NCI-H1930 (cell line): ENCODE measurements at regions not wholly inside any gene's neighbourhood (a gene's known extent, or its start where the extent isn't known, plus 50 kb on each side); places are given as distances from the start of the nearest gene placed in this dataset.
"Not testable (repeated sequence)": the region's sequence is repeated elsewhere in the genome, so short reads cannot be mapped to it uniquely, and the experiment has no call there.

Experiments used
- DNase-seq, 2 experiments: peaks; one replicate each; lab custom pipeline; 2025; lab: John Stamatoyannopoulos, UW

DNA sequence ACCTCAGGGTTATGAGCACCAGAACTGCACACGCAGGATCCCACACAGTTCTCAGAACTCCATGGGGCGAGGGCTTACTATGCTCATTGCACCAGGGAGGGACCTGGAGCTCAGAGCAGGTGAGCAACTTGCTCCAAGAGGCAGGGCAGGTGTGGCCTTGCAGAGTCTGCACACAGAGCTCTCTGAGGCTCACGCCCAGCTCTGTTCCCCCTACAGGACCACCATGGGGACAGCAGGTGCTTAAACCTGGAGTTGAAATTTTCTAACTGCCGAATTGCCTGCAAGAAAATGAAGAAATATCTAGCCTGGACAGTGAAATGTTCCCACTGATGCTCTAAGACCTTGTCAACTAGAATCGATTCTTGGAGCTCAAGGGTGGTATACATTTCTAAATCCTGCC, 49.9 kb upstream of the MSMB start:
- not testable (repeated sequence) for DNase-seq

DNA sequence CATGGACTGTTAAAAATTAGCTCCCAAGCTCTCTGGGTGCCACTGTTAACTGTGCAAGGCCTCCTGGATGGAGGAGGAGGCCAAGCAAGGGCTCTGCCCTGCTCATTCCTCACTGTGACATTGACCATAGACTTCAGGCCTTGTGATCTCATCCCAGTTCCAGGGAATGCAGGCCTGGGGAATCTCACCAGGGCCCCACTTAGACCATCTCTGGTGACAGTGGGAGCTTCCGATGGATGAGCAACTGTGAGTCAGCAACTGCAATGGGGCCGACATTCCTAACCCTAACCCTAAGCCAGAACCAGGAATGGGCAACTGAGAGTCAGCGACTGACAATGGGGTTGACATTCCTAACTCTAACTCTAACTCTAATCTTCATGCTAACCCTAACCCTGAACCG, 50.4 kb upstream of the MSMB start:
- no peak for DNase-seq

DNA sequence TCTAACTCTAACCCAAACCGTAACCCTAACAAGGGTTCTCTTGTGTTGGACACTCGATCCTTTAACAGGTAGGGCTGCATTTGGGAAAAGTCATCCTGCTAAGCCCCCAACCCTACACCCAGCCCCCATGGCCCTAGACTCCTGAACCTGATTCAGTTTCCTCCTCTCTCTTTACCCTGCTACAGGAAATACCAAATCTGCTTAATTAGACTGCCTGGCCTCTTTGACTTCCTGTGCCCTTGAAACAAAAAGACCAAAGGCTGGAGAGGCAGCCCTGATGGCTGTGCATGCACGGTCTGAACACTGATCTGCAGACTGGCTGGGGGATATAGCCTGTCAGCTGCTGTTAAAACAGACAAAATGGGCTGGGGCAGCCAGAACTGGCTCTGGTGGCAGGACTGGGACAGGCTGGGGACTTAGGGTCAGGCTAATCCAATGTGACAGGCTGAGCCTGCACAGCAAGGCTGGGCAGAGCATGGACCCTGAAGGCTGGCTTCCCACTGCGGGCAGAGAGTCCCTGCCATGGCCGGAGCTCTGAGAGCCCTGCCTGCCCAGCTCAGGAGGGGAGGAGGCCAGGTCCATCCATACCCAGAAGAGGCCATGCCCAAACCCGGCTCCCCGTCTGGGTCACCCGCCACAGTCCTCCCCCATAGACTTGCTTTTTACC, 51.0 kb upstream of the MSMB start:
- DNase-seq = no peak

DNA sequence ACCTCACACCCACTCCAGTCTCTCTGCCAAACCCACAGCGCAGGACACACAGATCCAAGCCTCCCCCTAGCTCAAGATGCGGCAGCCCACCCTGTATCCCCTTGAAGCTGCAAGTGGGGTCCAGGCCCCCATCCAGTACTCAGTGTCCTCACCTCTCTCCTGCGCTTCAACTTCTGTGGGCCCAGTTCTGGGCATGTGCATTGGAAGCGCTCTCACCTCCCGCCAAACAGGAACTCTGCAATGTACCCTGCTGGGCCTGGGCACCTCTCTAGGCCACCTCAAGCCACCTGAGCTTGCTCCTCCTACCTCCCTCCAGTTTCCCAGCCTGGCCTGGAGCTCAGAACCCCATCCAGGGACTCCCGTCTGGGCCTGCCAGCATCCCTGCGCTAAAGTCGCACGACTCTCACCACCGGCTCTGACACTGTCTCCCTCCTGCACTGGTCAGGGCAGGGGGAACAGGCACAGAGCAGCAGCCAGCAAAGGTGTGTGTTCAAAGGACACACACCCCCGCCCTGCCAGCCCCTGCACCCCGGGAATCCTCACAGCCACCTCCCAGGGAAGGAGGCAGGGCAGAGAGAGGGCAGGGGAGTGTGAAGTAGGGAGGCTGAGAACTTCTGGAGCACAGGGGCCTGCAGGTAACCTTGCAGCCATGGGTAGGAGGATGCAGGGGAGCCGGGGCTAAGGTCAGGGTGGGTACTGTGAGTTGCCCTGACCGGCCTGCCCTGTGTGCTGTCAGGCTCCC, 51.7 kb upstream of the MSMB start:
- DNase-seq = no peak

DNA sequence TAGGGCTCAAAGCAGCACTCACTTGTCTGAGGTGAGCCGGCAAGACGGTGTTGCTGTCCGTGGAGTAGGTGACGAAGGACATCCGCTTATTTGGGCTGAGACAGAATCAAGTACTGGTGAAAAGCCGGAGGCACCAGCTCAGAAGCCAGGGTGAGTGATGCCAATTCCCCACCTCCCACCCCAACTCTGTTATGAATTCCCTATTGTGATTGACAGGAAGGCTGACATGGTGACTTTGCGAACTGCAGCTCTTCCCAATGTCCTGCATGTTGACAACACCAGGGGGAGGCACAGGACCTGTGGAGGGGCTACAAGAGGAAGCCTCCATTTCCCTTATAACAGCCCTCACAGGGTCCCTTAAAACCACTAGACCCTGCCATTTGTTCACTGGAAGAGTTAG, 52.3 kb upstream of the MSMB start:
- DNase-seq = no peak

DNA sequence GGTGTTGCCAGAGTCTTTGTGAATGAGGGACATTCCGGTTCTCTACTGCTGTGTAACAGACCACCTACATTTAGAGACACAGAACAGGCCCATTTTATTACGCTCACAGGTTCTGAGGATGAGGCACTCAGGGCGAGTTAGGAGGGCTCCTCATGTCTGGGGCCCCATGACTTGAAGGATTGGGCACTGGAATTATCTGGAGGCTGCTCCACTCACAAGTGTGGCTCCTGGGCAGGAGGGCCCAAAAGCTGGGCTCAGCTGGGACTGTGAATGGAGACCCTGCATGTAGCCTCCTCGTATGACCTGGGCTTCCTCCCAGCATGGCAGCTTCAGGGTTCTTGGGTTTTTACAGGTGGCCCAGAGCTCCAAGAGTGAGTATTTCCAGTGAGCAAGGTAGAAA, 52.9 kb upstream of the MSMB start:
- not testable (repeated sequence) for DNase-seq

DNA sequence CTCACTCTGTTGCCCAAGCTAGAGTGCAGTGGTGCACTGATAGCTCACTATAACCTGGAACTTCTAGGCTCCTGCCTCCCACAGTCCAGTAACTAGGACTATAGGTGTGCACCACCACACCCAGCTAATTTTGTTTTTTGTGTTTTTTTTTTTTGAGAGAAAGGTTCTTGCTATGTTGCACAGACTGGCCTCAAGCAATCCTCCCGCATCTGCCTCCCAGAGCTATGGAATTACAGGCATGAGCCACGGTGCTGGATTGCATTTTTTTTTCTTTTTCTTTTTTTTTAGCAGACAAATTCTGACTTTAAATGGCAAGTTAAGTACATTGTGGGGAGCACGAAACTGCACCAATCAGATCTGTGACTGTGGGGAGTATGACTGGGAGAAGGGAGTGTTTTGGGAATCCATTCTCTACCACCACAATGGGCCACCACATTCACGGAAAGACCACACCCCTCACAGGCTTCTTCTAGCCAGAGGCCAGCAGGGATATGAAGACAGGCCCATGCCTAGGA, 58.1 kb upstream of the MSMB start:
- no peak for DNase-seq

DNA sequence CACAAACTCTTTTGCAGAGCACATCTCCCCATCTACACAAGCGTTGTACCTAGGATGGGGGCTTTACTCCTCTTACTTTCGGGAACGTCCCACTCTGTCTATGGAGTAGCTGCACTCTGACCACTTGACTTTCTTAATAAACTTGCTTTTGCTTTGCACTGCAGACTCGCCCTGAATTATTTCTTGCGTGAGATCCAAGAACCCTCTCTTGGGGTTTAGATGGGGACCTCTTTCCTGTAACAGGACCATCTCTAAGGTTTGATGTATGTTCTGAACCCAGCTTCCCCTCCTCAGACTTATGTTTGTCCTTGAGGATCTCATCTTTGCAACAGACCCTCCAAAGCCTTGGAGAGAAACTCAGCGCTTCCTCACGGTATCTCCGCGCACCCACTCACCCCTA, 59.3 kb upstream of the MSMB start:
- DNase-seq = not testable (repeated sequence)

DNA sequence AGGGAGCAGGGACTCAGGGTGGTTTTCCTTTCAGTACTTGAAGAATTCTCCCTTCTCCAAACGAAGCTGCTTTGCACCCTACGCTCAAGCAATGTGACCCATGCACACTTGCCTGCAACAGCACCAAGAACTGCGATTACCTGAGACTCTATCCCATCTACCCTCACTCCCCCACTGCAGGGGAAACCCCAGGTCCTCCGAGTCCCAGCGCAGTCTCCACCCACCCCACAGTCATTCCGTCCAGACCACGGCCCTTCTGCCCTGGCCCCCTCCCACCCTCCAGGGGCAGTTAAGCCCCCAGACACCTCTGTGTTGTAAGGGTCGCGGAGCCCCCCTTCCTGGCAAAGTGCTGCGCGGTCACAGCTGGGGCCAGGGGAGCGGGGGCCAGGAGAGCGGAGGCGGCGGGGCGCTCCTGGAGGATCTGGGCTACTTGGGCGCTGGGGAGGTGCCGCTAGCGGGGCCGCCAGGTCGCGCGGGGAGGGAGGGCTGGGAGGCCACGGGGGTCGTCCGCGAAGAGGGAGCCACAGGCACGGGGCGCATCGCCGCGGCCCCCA, 59.9 kb upstream of the MSMB start:
- not testable (repeated sequence) for DNase-seq

DNA sequence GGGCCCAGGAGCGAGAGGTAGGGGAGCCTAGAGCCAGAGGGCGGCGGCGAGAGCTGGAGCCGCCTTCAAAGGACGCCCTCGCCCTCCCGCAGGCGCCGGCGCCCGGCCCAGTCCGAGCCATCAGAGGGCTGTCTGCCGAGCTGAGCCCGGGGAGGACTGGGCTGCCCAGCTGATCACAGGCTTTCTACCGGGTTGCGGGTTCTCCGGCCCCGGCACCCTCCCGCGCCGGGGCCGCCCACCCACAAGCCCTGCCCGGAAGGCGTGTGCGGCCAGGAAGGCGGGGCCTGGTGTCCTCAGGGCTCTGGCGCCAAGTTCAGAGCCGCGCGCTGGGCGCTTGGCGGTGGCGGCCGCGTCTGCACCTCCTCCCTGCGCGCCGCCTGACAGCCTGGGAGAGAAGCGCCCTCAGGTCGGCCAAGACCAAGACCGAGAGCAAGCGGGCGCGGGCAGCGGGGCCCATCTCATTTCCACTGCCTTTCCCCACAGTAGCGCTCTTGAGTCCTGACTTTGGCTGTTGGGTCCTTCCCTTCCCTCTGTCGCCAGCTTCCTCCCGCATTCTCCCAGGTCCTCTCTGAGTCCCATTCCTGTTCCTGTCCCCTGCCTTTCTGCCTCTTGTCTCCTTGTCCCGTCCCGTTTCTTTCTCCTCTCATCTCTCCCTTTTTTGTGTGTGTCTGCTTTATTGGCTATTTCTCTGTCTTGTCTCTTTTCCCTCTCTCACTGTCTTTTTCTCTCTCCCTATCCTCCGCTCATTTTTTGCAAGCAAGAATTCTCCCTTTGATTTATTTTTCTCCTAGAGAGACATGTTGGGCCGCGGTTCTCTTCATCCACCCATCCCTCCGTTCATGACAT, 60.6 kb upstream of the MSMB start:
- DNase-seq = peak in 1 of 2 experiments; percentile 9

DNA sequence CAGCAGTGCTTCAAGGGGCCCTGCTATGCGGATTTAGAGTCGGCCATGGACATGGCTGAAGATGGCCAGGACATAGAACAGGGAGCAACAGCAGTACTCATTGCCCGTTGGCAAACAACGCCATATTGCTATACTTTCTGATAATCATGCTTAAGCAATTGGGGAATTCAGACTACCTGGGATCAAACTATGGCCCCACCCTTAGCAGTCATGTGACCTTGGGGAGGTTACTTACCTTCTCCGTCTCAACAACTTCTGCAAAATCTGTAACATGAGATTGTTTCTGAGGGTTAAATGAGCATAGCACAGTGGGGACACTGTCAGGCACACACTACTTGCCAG, 62.1 kb upstream of the MSMB start:
- not testable (repeated sequence) for DNase-seq

DNA sequence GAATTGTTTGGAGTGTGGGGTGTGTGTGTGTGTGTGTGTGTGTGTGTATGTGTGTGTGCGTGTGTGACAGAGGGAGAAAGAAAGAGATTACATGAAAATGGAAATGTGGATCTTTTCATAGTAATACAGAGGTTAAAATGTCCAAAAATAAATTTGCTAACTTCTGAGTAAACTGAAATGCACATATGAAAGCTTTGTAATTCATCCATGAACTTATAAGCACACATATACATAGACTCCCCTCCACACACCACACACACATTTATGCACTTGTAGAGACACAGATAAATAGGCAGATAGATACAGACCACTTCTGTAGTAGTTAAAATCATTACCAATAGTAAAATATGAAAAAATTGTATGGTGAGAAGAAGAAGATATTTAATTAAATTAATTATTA, 108.2 kb upstream of the MSMB start:
- DNase-seq = not testable (repeated sequence)

DNA sequence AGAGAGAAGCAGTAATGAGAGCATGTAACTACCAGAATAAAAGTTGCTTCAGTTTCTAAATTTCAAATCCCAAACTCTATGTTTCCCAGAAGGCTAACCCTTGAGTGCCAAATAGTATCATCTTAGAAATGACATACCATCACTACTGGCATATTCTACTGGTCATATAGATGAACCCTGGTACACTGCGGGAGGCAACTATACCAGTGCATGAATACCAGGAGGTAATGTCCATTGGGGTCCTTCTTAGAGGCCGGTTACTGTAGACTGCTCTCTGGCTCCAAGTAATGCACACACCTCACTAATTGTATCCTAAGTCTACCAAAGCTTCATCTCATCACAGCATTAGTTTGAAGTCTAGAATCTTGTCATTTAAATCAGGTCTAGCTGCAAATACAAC, 108.6 kb upstream of the MSMB start:
- not testable (repeated sequence) for DNase-seq

DNA sequence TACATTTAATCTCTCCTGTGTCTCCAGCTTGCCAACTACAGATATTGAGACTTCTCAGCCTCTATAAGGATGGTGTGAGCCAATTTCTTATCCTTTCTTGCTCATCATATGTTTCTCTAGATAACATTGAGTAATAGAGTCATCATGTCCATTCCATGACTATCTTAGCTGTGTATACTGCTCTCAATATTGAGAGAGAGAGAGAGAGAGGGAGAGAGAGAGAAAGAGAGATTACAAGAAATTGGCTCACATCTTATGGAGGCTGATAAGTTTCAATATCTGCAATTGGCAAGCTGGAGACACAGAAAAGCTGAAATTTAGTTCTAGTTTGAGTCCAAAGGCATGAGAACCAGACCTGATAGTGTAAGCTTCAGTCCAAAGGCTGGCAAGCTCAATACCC, 110.8 kb upstream of the MSMB start:
- DNase-seq = not testable (repeated sequence)

DNA sequence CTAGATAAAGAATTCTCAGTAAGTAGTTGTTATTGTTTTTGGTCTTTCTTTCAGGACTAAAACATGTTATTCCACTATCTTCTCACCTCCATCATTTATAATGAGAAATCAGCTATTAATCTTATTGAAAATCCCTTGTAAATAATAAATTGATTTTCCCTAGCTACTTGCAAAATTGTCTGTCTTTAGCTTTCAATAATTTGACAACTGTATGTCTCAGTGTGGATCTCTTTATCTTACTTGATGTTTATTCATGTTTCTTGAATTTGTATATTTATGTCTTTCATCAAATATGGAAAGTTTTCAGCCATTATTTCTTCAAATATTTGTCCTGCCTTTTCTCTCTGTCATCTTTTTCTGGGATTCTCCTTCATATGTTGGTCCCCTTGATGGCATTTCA, 117.1 kb upstream of the ANTXRL start:
- DNase-seq = no peak

DNA sequence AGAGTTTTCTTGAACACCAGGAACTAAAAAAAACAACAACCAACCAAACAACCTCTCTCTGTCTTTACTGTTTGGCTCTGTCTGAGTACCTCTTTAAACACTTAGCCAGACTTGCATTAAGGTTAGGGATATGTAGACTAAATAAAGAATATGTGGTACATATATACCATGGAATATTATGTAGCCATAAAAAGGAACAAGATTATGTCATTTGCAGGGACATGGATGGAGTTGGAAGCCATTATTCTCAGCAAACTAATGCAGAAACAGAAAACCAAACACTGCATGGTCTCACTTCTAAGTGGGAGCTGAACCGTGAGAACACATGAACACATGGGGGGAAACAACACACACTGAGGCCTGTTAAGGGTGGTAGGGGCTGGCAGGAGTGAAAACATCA, 116.0 kb upstream of the ANTXRL start:
- DNase-seq = no peak

DNA sequence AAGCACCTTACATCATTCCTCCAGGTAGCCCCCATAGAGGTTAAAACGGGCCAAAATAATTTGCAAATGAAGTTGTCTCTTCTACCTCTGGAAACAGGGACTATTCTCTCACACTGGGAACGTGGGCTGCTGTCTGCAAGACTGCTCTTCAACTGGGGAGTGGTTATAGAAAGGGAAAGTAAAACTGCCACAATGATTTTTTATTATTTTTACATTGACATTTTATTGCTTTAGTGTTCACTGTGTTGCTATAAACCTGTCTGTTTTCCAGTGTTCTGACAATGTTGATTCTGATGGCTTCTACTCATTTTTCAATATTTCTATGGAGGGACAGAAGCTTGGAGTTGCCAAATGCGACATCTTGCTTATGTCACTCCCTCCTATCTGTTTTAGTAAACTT, 115.1 kb upstream of the ANTXRL start:
- no peak for DNase-seq

DNA sequence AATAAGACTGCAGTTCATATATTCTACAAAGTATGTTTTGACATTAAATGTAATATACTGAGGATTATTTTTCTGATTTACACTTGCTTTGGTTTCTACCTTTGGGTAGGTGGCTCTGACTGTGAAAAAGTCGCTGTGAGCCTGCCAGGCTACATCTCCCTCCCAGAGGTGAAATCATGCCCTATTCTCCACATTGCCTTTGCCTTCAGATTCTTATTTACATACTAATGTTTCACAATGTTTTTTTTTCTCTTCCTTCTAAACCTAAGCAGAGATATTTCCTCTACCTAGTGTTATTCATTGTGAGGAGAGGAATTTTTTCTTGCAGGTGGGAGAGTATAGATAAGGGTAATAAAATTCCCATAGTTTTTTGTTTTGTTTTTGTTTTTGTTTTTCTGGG, 111.5 kb upstream of the ANTXRL start:
- DNase-seq = no peak

DNA sequence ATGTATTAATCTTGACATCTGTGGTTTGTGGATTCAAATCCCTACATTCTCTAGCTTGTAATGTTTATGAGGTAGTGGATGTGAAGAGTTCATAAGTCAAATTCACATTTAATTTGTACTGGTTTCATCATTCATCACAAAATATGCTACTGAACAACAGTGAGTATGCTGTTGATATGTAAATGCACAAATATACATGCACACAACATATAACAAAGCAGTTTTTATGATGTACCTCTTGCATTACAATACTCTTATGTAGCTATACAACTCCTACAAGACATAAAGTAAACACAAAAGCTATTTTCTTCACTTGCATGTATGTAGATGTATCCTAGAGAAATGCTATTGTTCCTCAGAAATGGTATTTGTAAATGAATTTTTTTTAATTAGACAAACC, 111.0 kb upstream of the ANTXRL start:
- DNase-seq = no peak

DNA sequence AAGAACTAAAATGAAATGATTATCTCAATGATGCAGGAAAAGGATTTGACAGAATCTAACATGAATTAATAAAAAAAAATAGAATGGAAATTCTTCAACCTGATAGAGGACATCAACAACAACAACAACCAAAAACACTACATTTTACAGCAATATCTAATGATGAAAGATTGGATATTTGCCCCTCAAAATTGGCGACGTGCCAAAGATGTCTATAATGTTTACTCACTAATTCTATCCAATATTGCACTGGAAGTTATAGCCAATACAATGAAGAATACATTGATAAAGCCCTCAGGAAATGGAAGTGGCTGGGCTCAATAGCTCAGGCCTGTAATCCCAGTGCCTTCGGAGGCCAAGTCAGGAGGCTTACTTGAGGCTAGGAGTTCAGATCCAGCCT, 99.4 kb upstream of the ANTXRL start:
- not testable (repeated sequence) for DNase-seq

DNA sequence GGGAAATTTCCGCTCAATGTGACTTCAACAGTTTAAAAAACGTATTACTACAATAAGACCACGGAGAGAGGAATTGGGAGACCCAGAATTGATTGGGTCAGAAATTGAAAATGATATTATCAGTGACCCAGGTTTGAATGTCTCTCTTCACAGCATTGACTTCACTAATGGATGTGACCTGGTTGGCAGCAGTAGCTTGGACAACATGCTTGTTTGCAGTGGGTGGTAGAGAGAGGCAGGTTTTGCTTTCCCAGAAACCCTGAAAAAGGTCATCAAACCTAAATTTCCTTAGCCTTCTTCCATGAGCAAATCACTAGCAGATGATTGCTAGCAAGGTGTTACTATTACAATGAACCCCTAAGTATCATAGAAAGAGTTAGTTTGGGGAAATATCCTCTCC, 89.7 kb upstream of the ANTXRL start:
- DNase-seq = no peak

DNA sequence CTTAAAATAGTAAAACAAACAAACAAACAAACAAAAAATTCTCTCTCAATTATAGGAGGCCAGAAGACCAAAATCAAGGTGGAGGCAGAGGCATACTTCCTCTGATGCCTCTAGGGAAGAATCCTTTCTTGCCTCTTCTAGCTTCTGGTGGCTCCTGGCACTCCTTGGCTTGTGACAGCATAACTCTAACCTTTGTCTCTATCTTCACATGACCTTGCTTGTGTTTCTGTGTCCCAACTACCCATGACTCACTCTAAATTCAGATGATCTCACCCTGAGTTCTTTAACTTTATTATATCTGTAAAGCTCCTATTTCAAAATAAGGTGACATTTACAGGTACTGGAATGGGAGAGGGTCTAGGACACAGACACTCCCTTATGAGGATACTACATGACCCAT, 88.3 kb upstream of the ANTXRL start:
- DNase-seq = no peak

DNA sequence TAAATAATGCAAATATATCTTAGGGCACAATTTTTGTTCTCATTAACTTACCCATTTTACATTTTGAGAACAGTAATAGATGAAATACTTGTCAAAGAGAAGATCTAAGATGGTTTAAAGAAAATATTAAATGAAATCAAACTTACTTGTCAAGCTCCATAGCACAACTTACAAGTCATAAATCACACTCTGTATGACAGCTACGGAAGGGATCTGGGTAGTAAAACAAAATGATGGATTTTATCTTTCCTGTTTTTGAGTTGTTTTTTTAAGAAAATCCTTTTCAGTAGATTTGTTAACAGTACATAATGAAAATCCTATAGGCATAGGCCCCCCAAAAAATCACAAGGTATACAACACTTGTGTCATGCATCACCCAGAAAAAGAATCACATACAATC, 84.4 kb upstream of the ANTXRL start:
- not testable (repeated sequence) for DNase-seq
